GM18519 (cell line): ENCODE measurements at regions not wholly inside any gene's neighbourhood (a gene's known extent, or its start where the extent isn't known, plus 50 kb on each side); places are given as distances from the start of the nearest gene placed in this dataset.

ENCODE experiments used
- ATAC-seq: cut with Tn5 transposase; IDR thresholded peaks from one replicate; pipeline ENCODE4 v1.9.1; 2021; ENCODE audit warnings: mild to moderate bottlenecking, moderate library complexity; ENCODE audit not compliant: unreplicated experiment, low FRiP score

GRCh38 chr16:17529982-17530760 is 59.4 kb upstream of the XYLT1 start:
- no peak for ATAC-seq

GRCh38 chr16:17526956-17527937 is 56.5 kb upstream of the XYLT1 start:
- ATAC-seq, result no peak

DNA sequence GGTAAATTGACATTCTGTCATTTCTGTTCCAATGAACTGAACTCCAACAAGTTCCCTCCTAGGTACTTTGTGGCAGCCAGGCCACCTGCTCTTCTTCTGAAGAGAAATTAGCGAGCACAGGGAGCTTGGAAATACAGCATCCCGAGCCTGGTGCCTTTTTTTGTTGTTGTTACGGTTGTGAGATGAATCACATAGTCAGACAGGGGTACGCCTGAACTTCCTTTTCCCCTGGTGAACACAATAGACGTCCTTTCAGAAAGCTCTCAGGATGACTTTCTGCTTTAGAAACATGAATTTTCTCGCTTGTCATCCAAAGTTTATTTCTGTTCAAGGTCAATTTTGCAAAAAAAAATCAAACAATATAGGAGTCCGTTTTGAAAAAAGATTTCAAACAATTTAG is 53.9 kb upstream of the XYLT1 start:
- no peak for ATAC-seq

DNA sequence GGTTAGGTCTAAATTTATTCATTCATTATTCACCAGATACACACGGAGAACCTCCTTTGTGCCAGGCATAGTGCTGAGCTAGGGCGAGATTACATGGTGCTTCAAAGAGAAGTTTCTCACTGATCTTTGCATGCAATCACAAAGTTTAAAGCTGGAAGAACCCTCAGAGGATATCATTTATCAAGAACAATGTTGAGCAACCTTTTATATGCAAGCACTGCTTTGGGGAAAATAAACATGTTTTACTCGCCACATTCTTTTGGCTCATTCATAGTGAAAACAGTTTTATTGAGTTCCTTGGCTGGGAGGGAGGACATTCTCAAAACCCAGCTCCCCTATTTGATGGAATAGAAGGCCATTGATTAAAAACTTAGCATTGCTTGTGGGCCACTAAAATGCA is 49.8 kb upstream of the XYLT1 start:
- ATAC-seq, result no peak
